GM19468 (cell line): ENCODE measurements at regions not wholly inside any gene's neighbourhood (a gene's known extent, or its start where the extent isn't known, plus 50 kb on each side); places are given as distances from the start of the nearest gene placed in this dataset.

Experiments
- ATAC-seq: cut with Tn5 transposase; IDR thresholded peaks from one replicate; pipeline ENCODE4 v1.9.1; 2021; ENCODE audit warnings: mild to moderate bottlenecking, moderate library complexity, moderate number of reproducible peaks; ENCODE audit not compliant: unreplicated experiment; ENCODE audit errors: extremely low read depth

DNA sequence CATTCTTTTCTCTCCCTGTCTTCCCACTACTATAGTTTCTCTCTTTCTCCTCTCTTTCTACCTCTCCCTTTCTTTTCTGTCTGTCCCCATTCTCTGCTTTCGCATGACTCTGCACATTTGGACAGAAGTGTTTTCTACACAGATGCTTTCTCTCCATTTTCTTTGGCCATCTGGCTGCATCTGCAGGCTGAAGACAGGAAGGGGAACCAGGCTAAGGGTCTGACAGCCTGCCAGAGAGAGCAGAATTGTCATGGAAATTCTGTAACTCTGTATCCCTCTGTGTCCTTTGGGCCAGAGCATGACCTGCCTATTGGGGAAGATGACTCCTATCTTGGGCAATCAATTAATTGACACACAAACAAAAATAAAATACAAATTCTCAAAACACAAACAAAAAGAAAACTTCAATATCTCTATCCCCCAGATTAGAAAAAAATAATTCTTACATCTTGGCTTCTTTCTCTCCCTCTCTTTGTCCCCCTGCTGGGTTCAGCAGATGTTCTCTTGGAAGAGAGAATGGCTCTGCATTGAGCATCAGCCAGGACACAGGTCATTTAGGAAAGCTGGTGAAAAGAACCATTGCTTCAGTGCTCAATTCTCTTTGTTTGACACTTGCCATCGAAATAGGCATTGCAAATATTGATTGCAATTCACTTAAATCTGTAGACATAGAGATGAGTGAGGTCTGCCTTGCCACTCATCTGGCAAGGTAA, 415.9 kb upstream of the KLF4 start:
- no peak for ATAC-seq

GRCh38 chr9:107899961-107900330, 410.4 kb upstream of the KLF4 start:
- ATAC-seq = no peak

DNA sequence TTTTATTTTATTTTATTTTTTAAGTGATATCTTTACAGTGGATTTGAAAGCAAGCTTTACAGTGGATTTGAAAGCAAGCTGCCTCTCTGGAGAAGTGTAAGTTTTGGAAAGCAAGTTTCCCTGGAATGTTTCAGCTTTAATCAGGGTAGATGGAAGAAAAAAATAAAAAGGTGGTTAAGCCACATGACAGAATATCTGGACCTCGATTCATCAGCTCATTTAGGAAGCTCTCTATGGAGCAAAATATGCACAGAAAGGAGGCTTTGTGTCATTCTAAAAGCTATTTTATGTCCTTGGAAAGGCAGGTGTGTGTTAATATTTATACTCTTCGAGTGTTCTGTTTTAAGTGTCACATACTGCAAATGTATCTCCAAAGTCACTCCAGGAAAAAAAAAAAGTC, 409.2 kb upstream of the KLF4 start:
- ATAC-seq = no peak

- ATAC-seq = no peak
These were observed 407.0 kb upstream of the KLF4 start for GRCh38 chr9:107896544-107896943.

- no peak for ATAC-seq
These were observed 406.0 kb upstream of the KLF4 start for GRCh38 chr9:107895501-107896001.

DNA sequence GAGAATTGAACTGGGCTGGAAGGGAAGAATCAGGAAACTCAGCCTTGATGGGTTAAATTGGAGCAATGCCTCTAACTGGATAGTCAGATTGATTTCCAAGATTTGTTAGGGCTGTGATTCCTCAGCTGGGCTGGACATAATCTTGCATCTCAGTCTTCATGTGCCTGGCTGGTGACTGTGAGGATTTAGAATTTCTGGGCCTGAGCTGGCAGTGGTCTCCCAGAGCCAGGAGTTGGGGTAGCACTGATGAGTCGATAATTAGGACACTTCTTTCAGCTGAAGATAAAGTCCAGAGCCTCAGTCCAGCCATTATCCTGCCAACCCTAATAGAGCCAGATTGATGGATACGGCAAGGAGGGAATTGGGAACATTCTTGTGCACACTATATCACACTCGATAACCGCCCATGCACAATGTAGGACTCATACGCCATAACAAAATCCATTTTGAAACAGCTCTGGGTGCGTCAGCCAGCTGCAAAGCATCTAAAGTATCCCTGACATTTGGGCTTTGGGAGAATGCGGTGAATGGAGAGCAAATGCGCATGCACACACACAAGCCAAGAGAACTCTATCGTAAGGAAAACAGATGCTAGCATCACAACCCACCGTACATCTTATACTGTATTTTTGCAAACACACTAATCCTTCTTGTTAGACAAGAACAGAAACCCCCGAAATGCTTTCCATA, 405.1 kb upstream of the KLF4 start:
- no peak for ATAC-seq

GRCh38 chr9:107890921-107891465, 401.4 kb upstream of the KLF4 start:
- no peak for ATAC-seq

DNA sequence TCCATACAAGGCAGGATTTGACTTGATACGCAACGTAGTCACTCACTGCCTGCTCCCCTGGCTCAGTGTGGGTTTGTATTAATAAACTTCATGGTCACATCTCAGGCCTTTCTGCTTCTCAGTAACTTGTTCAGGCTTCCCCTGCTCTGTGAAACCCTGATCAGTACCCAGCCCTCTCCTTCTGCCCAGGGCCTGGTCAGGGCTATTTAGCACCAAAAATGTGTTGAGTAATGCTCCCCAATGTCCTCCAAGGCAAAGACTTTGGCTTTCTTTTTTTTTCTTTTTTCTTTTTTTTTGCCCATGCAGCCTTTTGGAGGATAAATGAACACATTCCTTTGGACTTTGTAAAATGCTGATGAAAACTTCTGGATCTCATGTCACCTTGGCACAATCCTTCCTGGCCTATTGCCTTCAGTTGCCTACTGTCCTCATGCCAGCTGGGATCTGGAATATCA, 399.2 kb upstream of the KLF4 start:
- ATAC-seq = no peak

- ATAC-seq = no peak
These were observed 397.3 kb upstream of the KLF4 start for GRCh38 chr9:107886826-107887225.

DNA sequence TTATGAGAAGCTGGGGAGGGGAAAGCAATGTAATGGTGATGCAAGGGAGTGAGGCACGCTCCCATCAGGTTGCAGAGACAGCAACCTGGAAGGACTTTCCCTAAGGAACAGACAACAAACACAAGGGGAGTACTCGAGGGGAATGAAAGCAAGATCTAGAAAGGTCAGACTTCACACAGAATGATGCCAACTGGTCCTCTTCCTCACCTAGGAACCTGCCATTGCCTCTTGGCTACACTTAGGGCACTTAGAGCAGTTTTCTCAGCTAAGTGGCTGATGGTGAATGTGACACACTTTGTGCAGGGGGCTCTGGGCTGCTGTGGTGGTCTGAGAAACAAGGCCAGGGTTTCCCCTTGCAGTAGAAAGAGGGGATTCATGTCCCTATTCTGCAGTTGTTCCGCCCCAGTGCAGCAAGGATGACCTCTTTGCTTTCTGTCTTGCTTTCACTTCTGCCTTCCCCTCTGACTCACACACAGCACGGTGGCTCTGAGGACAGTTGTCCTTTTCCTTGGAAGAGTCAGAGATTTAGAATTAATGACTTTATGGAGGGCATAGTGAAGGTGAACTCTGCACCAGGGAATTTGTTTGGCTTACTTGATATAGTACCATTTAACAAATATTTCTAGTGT, 394.0 kb upstream of the KLF4 start:
- peak; percentile 46 for ATAC-seq

- ATAC-seq = no peak
These were observed 392.2 kb upstream of the KLF4 start for GRCh38 chr9:107881626-107882300.

DNA sequence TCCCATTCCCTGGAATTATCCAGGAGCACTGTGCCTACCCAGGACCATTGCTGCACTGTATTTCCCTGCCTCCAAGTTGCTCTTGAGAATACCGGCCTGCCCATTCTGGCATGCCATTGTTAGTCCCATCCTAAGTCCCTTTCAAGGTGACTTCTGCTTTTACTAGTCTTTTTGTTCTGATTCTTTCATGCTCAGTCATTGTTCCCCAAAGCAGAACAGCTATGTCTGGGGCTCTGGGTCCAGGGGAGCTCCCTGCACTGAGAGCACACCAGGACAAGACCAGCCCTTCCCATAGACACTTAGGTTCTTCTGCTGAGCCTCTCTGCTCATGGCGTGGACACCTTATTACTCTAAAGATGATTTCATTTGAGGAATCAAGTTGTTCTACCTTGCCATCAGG, 388.9 kb upstream of the KLF4 start:
- no peak for ATAC-seq

- no peak for ATAC-seq
These were observed 386.0 kb upstream of the KLF4 start for GRCh38 chr9:107875571-107875980.

GRCh38 chr9:107874591-107875369, 385.2 kb upstream of the KLF4 start:
- peak; percentile 66 for ATAC-seq

DNA sequence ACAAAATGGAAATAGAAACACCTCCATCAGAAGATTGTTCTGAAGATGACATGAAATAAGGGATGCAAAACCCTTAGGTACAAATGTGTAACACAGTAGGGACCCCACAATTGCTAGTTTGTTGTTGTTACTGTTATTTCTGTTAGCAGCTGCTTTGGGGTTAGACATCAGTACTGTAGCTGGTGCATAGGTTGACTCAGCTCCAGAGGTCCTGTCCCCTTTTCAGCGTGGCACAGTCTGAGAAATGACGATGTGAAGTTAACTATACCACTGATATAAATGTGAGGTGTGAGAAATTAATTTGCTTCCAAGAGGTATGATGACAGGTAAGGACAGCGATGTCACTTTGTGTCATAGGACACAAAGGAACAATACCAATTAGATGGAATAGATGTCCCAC, 384.6 kb upstream of the KLF4 start:
- no peak for ATAC-seq

DNA sequence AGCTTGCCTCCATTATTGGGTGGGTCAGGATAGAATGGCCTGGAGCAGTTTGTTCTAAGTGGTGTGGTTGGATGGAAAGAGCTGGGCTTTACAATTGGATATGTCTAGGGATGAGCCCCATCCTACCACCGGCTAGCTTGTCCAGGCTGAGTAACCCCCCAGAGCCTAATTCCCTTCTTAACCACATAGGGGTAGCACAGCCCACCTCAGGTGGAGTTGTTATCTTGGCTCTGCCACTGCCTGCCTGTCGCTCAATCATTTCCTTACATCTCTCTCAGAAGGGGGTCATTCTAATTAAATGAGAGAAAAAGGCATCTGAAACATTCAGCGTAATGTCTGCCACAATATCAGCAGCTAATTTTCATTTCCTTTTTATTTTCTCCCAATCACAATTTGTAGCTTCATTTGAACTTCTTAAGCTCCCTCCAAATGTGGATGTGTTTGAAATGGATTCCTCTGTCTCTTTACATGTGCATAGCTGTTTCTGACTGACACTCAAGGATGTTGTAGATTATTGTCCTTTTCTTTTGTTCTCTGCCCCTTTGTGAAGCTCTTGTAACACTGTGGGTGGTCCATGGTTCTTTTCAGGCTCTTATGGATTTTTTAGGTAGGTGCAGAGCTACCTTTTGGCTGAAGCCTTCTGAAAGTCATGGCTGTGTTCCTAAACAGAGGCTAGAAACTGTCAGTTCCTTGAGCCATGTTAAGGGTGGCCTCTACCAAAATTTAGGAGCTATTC, 383.1 kb upstream of the KLF4 start:
- no peak for ATAC-seq

DNA sequence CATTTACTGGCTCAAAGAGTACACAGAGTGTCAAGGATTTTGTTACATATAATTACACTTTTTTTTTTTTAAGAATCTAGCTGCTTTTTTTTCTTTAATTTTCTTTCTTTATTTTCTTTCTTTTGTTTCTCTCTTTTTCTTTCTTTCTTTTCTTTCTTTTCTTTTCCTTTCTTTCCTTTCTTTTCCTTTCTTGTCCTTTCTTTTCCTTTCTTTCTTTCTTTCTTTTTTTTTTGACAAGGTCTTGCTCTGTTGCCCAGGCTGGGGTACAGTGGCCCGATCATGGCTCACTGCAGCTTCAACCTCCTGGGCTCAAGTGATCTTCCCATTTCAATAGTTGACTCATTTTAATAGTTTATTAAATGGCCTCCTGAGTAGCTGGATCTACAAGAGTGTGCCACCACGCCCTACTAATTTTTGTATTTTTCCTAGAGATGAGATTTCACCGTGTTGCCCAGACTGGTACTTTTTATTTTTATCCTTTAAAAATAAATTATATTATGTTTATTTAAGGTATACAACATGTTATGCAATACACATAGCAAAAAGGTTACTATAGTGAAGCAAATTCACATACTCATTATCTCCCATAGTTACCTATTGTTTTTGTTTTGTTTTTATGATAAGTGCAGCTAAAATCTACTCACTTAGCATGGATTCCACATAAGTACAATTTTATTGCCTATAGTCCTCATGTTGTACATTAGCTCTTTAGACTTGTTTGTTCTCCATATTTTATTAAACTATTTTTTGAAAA, 381.5 kb upstream of the KLF4 start:
- ATAC-seq = no peak

GRCh38 chr9:107870221-107870620, 380.7 kb upstream of the KLF4 start:
- no peak for ATAC-seq
